Naive B cell (primary cell): ENCODE measurements at regions not wholly inside any gene's neighbourhood (a gene's known extent, or its start where the extent isn't known, plus 50 kb on each side); places are given as distances from the start of the nearest gene placed in this dataset.
"Not testable (repeated sequence)": the region's sequence is repeated elsewhere in the genome, so short reads cannot be mapped to it uniquely, and the experiment has no call there.

Experiments
- ATAC-seq, 2 donors: fragments of 150-1000 bp; cut with Tn5 transposase; 2 replicates each; pipeline ENCODE4 v1.10.0; 2021; ENCODE audit warnings: low read depth in 2 of 2, mild to moderate bottlenecking in 2 of 2, moderate library complexity in 2 of 2
- DNase-seq: peaks from one replicate; pipeline ENCODE4 v3.0.0; 2022
- H3K27ac Mint-ChIP-seq, 6 donors: one replicate each; pipeline ENCODE4 v1.8.0; 2020 to 2022; ENCODE audit warnings: mild to moderate bottlenecking in 6 of 6, mixed read lengths in 6 of 6, moderate library complexity in 5 of 6, inconsistent platforms in 2 of 6
- H3K27me3 Mint-ChIP-seq, 3 donors: one replicate each; pipeline ENCODE4 v1.8.0; 2021 to 2022; ENCODE audit warnings: mixed read lengths in 3 of 3, mild to moderate bottlenecking in 1 of 3
- H3K36me3 Mint-ChIP-seq, 2 donors: one replicate each; pipeline ENCODE4 v1.8.0; 2020 to 2022; ENCODE audit warnings: mixed read lengths in 2 of 2, inconsistent platforms in 1 of 2, mild to moderate bottlenecking in 1 of 2
- H3K4me1 Mint-ChIP-seq, 3 donors: one replicate each; pipeline ENCODE4 v1.8.0; 2020 to 2022; ENCODE audit warnings: mixed read lengths in 3 of 3, inconsistent platforms in 1 of 3, mild to moderate bottlenecking in 1 of 3, moderate library complexity in 1 of 3
- H3K4me3 Mint-ChIP-seq, 8 donors: one replicate each; pipeline ENCODE4 v1.8.0; 2020 to 2022; ENCODE audit warnings: mild to moderate bottlenecking in 8 of 8, mixed read lengths in 8 of 8, moderate library complexity in 8 of 8, inconsistent platforms in 2 of 8
- H3K9me3 Mint-ChIP-seq, 7 donors: one replicate each; pipeline ENCODE4 v1.8.0; 2020 to 2022; ENCODE audit warnings: mixed read lengths in 7 of 7, mild to moderate bottlenecking in 5 of 7, inconsistent platforms in 2 of 7, moderate library complexity in 1 of 7

DNA sequence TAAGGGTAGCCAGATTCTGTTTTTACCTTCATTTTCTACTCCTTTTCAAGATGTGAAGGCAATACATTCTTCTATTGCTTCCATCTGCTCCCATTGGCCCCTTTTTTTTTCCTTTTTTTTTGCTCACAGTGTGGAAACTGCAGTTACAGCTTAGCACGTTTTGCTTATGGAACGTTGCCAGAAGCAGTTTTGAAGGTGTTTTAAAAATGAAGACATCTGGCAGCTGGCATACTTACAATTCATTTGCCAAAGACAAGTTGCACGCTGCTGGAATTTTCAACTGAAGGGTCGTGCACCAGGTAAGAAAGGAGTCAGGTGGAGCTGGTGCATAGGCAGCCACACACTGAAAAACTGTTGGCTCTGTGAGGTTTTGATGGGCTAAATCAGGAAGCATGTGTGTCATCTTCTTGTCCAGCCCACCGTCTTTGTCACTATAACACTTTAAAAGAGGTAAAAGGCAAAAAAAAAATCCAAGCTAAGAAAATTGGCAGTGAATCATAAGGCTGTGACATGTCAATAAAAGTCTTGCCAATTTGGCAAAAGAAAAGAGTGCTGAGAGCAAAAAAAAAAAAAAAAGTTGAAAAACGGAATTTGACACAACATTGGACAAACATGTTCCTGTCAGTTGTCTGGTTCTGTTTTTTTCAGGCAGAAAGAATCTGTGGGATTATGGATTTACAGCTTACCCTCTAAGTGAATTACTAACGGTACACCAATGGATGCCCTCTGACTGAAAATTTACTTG, 225.4 kb upstream of the SOX2 start:
- no peak for ATAC-seq
- Mint-ChIP-seq H3K4me3 (no peak overlapping the region), H3K36me3 (no peaks in the 10 kb centered on the region), H3K4me1 (peaks cover 0 to 5% (median 0%) of the 10 kb centered on the region in 3 donors), H3K27ac (no peak overlapping the region), H3K27me3 (no peaks in the 10 kb centered on the region), H3K9me3 (peaks cover 0 to 6% (median 0%) of the 10 kb centered on the region in 7 donors)
- DNase-seq, result no peak

DNA sequence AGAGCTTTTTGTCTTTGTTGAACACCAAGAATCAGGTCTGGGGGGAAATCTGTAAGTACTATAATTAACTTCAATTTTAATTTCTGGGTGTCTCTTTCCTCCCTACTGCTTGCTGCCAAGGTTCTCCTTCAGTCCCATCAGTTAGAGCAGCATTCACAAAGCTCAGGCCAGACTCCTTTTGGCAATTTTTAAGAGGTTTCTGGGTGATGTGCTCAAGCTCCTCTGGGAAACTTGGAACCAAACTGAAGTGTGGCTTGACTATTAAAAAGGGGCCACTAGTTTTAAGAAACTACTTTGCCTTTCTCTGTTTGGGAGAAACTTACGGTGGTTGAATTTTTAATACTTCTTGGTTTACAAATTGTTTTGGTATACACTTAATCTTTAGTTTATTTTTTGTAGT, 227.7 kb upstream of the SOX2 start:
- no peak for DNase-seq
- no peak overlapping the region for H3K4me3 Mint-ChIP-seq
- peaks cover 0 to 7% (median 2%) of the 10 kb centered on the region in 7 donors for H3K9me3 Mint-ChIP-seq
- no peaks in the 10 kb centered on the region for H3K36me3 Mint-ChIP-seq
- peaks cover 0 to 5% (median 0%) of the 10 kb centered on the region in 3 donors for H3K4me1 Mint-ChIP-seq
- ATAC-seq, result no peak
- H3K27me3 Mint-ChIP-seq, result no peaks in the 10 kb centered on the region
- no peak overlapping the region for H3K27ac Mint-ChIP-seq

DNA sequence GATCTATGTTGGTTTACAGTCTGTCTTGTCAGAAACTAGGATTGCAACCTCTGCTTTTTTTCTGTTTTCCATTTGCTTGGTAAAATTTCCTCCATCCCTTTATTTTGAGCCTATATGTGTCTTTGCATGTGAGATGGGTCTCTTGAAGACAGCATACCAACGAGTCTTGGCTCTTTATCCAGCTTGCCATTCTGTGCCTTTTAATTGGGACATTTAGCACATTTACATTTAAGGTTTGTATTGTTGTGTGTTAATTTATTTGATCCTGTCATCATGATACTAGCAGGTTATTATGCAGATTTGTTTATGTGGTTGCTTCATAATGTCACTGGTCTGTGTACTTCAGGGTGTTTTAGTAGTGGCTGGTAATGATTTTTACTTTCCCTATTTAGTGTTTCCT, 236.6 kb upstream of the SOX2 start:
- H3K27ac Mint-ChIP-seq, H3K36me3 Mint-ChIP-seq, H3K4me3 Mint-ChIP-seq, DNase-seq, H3K4me1 Mint-ChIP-seq, ATAC-seq, H3K27me3 Mint-ChIP-seq: not testable (repeated sequence)
- peaks cover 23 to 61% (median 30%) of the 10 kb centered on the region in 7 donors for H3K9me3 Mint-ChIP-seq

DNA sequence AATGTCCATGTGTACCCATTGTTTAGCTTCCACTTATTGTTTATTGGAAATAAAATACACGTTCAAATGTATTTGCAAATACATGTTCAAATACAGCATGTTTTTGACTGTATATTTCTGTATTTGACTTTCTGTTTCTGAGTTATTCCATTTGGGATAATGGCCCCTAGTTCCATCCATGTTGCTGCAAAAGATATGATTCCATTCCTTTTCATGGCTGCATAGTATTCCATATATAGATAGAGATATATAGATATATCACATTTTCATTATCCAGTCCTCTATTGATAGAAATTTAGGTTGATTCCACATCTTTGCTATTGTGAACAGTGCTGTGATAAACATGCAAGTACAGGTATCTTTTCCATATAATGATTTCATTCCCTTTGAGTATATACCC, 241.4 kb upstream of the SOX2 start:
- Mint-ChIP-seq H3K27ac (no peak overlapping the region), H3K4me3 (no peak overlapping the region), H3K36me3 (peaks cover 0 to 6% of the 10 kb centered on the region in 2 donors), H3K27me3 (no peaks in the 10 kb centered on the region), H3K4me1 (no peaks in the 10 kb centered on the region), H3K9me3 (peaks cover 14 to 54% (median 20%) of the 10 kb centered on the region in 7 donors)
- ATAC-seq (no peak), DNase-seq (no peak)

DNA sequence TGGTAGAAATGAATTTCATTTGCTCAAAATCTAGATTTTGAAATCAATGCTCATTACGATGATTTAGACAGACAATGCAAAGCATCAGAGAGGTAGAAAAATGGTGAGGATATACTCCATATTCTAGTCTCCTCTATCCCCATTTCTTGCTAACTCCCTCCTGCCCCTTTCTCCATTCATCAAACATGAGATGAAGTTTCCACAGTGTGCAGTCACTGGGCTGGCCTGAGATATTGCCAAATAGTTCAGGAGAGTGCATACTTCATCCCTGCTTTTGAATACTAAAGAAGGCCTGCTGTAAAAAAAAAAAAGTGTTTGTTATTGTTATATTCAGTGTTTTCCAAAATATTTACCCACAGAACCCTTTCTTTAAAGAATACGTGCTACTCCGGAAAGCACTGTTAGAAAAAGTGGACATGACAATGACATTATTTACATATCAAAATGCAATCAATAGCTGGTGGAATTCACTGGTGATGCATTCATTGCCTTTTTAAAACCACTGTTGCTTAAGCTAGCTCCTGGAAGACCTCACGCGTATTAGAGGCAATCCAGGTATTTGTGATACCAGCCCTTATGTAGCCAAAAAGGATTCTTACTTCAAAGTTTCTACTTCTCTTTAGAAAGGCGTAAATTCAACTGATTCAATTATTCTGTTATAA, 247.6 kb upstream of the SOX2 start:
- no peak for DNase-seq
- Mint-ChIP-seq H3K4me3 (no peak overlapping the region), H3K4me1 (no peaks in the 10 kb centered on the region), H3K27me3 (no peaks in the 10 kb centered on the region), H3K9me3 (peaks cover 0 to 4% (median 0%) of the 10 kb centered on the region in 7 donors), H3K36me3 (no peaks in the 10 kb centered on the region), H3K27ac (no peak overlapping the region)
- no peak for ATAC-seq

DNA sequence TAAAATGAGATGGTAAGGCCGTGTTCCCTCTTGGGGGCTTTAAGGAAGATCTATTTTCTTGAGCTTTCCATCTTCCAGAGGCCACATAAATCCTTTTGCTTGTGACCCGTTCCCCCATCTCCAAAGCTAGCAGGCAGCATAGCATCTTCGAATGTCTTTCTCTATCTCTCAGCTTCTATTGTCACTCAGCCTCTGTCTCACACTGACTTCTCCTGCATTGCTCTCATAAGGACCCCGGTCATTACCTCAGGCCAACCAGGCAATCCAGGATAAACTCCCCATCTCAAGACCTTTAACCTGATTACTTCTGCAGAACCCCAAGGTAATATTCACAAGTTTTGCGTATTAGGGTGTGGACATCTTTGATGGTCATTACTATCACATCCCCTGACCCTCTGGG, 250.3 kb upstream of the SOX2 start:
- no peaks in the 10 kb centered on the region for H3K27me3 Mint-ChIP-seq
- no peak for ATAC-seq
- no peaks in the 10 kb centered on the region for H3K4me1 Mint-ChIP-seq
- H3K9me3 Mint-ChIP-seq, result peaks cover 0 to 4% (median 0%) of the 10 kb centered on the region in 7 donors
- H3K36me3 Mint-ChIP-seq, result no peaks in the 10 kb centered on the region
- no peak overlapping the region for H3K4me3 Mint-ChIP-seq
- DNase-seq, result no peak
- H3K27ac Mint-ChIP-seq, result no peak overlapping the region

DNA sequence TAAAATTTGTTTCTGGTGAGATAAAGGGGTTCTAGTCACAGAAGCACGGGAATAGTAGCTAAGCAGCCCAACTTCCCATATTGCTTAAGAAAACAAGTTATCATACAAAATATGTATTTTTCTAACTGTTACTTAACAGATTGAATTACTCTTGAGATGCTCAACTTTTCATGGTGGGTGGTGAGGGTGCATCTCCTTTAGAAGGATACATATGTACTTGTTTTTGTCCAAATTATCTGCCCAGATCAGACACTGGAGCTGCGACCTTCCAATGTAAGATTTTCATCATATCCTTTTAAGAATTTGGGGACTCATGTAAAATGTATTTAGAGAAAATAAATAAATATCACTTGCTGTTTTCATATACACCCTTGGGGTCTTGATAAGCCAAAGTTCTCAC, 252.2 kb upstream of the SOX2 start:
- Mint-ChIP-seq H3K4me3 (no peak overlapping the region), H3K9me3 (peaks cover 0 to 4% (median 0%) of the 10 kb centered on the region in 7 donors), H3K36me3 (no peaks in the 10 kb centered on the region), H3K27me3 (no peaks in the 10 kb centered on the region), H3K27ac (no peak overlapping the region), H3K4me1 (no peaks in the 10 kb centered on the region)
- DNase-seq (no peak), ATAC-seq (no peak)

DNA sequence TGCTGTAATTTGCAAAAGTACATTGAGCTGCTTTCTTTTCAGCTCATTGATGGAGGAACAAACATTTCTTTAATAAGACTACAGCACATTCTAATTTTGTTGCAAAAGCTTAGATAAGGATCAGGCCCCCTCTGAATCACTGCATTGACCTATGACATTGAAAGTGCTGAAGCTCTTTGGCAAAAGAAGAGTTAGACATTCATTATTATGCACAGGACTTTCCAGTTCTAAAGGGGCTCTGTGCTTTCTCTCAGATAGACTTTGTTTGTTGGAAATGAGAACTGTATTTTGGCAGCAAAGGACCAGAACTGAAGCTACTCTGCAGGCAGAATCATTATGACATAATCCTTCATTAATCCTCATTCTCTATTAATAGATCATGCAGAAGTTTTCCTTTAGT, 252.9 kb upstream of the SOX2 start:
- ATAC-seq (no peak), DNase-seq (no peak)
- no peaks in the 10 kb centered on the region for H3K4me1 Mint-ChIP-seq
- H3K27me3 Mint-ChIP-seq, result no peaks in the 10 kb centered on the region
- no peaks in the 10 kb centered on the region for H3K36me3 Mint-ChIP-seq
- no peak overlapping the region for H3K27ac Mint-ChIP-seq
- no peak overlapping the region for H3K4me3 Mint-ChIP-seq
- peaks cover 0 to 4% (median 0%) of the 10 kb centered on the region in 7 donors for H3K9me3 Mint-ChIP-seq

DNA sequence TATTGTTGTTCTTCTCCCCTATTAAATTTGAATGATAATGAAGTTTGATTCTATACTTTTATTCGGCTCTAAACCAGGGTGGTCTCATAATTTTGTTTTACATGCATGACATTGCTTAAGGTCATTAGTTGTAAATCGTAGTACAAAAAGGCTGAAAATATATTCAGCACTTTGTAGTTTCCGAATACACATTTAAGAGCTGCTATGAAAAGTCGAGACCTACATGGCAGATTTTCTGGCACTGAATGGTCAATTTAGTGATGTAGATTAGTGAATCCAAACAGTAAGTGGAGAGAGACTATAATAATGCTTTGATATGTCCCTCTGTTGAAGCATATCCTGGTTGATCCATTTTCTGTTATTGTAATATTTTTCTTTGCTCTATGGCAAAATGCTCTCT, 254.0 kb upstream of the SOX2 start:
- Mint-ChIP-seq H3K27ac (no peak overlapping the region), H3K4me3 (no peak overlapping the region), H3K27me3 (no peaks in the 10 kb centered on the region), H3K4me1 (no peaks in the 10 kb centered on the region), H3K36me3 (no peaks in the 10 kb centered on the region), H3K9me3 (peaks cover 0 to 4% (median 0%) of the 10 kb centered on the region in 7 donors)
- ATAC-seq (no peak), DNase-seq (no peak)

DNA sequence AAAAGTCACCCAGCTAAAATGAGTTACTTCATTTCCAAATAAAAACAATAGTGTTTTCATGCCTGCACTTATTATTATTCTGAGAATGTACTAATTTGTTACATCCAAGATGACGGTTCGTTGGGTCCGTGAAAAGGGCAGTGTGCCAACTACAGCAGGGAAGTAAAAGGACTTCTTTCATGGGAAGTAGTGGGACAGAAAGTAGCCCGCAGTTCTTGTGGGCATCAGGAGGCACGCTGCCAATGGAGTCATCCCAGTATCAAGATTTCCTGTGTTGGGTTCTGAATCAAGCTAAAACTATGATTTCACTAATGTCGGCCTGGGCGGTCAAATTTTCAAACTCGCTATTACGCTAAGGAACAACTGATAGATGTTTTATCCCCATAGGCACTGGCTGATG, 254.5 kb upstream of the SOX2 start:
- Mint-ChIP-seq H3K27ac (no peak overlapping the region), H3K36me3 (no peaks in the 10 kb centered on the region), H3K27me3 (no peaks in the 10 kb centered on the region), H3K9me3 (peaks cover 0 to 4% (median 0%) of the 10 kb centered on the region in 7 donors), H3K4me3 (no peak overlapping the region), H3K4me1 (no peaks in the 10 kb centered on the region)
- DNase-seq (no peak), ATAC-seq (no peak)

DNA sequence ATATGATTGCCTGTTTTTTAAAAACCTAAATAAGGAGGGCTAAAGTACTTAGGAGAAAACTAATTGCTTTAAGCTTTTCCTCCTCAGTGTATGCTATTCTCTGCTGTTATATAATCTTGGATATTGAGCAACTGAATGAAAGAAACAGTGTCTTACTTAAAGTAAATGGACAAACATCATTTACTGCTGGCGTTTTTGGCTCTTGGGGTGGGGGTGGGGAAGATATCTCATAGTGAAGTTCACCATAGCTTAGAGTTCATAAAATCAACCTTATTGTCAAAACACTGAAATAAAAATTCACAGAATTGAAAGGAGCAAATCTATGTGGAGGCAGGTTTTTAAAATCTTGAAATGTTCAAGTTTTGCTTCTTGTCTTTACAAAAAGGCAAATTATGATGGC, 256.4 kb upstream of the SOX2 start:
- Mint-ChIP-seq H3K4me1 (no peaks in the 10 kb centered on the region), H3K27me3 (no peaks in the 10 kb centered on the region), H3K27ac (no peak overlapping the region), H3K4me3 (no peak overlapping the region), H3K36me3 (no peaks in the 10 kb centered on the region), H3K9me3 (peaks cover 0 to 13% (median 4%) of the 10 kb centered on the region in 7 donors)
- ATAC-seq, result no peak
- no peak for DNase-seq

DNA sequence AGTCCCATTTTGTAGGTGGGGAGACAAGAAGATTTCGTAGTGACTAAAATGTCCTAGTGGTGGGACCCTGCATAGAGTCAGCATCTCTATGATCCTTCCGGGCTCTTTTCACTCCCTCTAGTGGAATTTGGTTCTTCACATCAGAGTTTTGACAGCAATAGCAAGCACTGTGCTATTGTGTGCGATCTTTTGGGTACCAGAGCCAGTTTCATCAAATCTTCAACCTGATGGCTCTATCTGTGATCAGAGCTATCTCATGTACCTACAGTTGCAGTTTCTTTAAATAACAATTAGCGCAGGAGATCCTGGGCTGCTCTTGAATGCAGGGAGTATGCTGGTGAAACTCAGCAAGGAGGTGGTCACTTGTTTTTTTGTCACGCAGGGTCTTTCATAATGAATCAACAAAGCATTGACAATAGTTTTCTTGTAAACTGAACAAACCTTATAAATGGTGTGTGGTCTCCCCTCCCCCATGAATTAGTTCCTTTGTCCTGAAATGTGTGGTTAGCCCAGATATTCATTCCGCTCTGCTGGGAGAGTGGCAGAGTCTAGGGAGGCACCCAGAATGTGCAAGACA, 257.2 kb upstream of the SOX2 start:
- Mint-ChIP-seq H3K4me1 (no peaks in the 10 kb centered on the region), H3K27me3 (no peaks in the 10 kb centered on the region), H3K36me3 (no peaks in the 10 kb centered on the region), H3K4me3 (no peak overlapping the region), H3K9me3 (peaks cover 0 to 13% (median 4%) of the 10 kb centered on the region in 7 donors), H3K27ac (no peak overlapping the region)
- no peak for ATAC-seq
- DNase-seq, result no peak

DNA sequence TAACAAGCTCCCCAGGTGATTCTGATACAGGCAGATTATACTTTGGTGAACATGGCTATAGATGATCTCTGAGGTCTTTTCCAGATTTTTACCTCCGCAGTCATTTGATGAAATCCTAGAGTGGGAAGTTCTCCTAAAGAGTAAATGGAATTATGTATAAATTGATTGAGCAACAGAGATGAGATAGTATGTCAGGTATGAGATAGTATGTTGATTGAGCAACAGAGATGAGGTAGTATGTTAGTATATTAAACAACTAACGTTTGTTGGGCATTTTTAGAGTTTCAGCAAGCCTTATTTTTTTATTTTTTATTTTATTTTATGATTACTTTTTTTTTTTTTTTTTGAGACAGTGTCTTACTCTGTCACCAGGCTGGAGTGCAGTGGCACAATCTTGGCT, 265.0 kb upstream of the SOX2 start:
- Mint-ChIP-seq H3K27ac (no peak overlapping the region), H3K36me3 (no peaks in the 10 kb centered on the region), H3K9me3 (peaks cover 0 to 19% (median 4%) of the 10 kb centered on the region in 7 donors)

DNA sequence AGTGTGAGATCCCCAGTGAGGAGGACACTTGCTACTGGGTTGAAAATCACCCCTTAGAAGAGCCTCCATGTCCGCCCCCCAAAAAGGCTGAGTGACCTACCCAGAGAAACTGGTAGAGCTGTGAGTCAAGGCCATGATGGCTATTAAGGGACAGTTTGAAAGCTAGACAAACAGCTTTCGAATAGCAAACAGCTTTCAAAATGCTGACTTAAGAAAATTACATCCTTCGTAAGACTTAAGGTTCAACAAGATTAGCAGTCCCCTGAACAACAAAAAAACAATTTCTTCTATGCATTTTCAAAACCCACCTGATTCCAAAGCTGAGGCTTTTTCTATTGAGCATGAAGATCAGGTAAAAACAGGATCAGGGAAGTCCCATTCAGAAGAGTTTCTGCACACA, 269.7 kb upstream of the SOX2 start:
- H3K4me1 Mint-ChIP-seq, result no peaks in the 10 kb centered on the region
- H3K36me3 Mint-ChIP-seq, result no peaks in the 10 kb centered on the region
- peaks cover 0 to 12% (median 6%) of the 10 kb centered on the region in 7 donors for H3K9me3 Mint-ChIP-seq
- ATAC-seq, result no peak
- no peak overlapping the region for H3K4me3 Mint-ChIP-seq
- H3K27me3 Mint-ChIP-seq, result no peaks in the 10 kb centered on the region
- no peak overlapping the region for H3K27ac Mint-ChIP-seq
- no peak for DNase-seq

More for the DNA sequence above, 265.0 kb upstream of the SOX2 start:
- Mint-ChIP-seq H3K4me3 (no peak overlapping the region), H3K4me1 (no peaks in the 10 kb centered on the region), H3K27me3 (no peaks in the 10 kb centered on the region)
- ATAC-seq (no peak), DNase-seq (no peak)
